HS-27A (cell line): ENCODE measurements at regions not wholly inside any gene's neighbourhood (a gene's known extent, or its start where the extent isn't known, plus 50 kb on each side); places are given as distances from the start of the nearest gene placed in this dataset.

Experiments
- DNase-seq: peaks from one replicate; pipeline ENCODE4 v3.0.0-alpha.2; 2012; ENCODE audit warnings: low read depth, missing footprints

DNA sequence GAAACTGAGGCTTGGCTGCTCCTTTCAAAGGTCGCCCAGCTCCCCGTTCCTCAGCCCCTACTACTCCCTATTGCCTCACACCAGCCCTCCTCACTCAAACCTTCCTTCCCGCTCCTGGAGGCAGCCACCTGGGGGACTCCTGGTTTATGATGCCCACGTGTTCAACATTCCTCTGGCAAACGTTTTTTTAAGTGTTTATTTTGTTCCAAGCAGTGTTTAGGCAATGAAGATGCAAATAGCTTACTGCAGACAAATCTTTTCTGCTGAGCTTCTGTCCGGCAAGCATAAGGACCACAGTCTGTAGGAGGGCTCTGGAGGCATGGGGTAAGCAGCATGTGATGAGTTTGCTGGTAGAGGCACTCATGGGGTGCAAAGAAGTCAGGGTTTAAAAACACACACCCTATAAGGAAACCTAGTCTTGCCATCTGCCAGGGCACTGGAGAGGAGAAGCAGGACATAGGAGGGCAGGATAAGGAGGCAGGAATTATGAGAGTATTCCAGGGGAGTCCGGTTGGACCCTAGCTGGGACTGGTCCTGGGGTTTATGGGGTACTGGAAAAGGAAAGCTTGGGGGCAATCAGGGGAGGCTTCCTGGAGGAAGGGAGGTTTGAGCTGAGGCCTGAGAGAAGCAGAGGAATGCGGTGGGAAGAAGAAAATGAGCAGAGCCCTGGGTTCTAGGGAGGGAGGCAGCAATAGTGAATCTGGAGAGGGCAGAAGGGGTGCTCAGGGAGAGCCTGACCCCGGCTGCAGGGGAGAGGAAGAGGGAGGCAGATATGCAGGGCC lies 123.3 kb downstream of the NCOR2 start:
- no peak for DNase-seq

- DNase-seq: no peak
These were observed 124.5 kb downstream of the NCOR2 start for GRCh38 chr12:124442772-124443445.

GRCh38 chr12:124442281-124442680 lies 125.1 kb downstream of the NCOR2 start:
- no peak for DNase-seq

DNA sequence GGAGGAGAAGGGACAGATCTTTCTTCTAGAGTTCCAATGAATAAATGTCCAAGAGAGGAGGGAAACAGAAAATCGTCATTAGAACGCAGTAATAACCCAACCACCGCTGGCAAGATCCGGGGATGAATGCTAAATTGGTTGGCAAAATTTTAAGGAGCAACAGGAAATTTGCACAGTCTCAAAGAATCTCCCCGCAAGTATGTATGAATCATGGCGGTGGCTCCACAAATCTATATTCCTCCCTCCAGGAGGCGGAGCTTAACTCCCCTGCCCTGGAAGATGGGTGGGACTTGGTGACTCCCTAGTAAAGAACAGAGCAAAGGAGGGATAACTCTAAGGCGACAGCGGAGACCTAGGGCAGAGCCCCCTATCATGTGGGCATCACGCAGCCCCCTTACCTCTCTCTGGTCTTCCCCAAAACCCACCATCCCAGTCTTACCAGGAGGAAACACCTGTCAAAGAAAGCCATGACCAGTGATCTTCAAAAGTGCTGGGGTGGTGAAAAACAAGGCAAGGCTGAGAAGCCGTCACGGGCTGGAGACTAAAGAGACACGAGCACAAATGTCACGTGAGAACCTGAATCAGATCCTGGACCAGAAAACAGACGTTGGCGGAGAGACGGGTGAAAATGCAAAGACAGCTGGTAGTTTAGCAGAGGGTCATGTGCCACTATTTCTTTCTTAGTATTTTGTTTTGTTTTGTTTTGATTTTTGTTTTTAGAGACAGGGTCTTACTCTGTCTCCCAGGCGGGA lies 125.8 kb downstream of the NCOR2 start:
- DNase-seq: peak; percentile 80

GRCh38 chr12:124440841-124441381 lies 126.5 kb downstream of the NCOR2 start:
- no peak for DNase-seq

- DNase-seq: no peak
These were observed 127.3 kb downstream of the NCOR2 start for GRCh38 chr12:124440031-124440626.

DNA sequence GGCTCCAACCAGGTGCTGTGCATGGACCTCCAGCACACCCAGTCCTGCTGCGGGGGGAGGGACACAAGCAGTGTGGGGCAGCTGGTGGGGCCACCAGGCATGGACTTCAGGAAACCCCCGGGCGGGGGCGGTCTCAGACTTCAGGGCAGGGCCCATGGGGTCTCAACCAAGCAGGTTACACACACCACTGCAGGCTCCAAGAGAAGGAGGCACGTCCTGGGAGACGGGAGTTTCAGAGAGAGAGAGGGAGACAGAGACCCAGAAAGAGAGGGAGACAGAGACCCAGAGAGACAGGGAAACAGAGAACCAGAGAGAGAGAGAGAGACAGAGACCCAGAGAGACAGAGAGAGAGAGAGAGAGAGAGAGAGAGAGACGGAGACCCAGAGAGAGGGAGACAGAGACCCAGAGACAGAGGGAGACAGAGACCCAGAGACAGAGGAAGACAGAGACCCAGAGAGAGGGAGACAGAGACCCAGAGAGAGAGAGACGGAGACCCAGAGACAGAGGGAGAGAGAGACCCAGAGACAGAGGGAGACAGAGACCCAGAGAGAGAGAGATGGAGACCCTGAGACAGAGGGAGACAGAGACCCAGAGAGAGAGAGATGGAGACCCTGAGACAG lies 128.9 kb downstream of the NCOR2 start:
- DNase-seq: no peak

- DNase-seq: no peak
These were observed 129.6 kb downstream of the NCOR2 start for GRCh38 chr12:124437617-124438436.

DNA sequence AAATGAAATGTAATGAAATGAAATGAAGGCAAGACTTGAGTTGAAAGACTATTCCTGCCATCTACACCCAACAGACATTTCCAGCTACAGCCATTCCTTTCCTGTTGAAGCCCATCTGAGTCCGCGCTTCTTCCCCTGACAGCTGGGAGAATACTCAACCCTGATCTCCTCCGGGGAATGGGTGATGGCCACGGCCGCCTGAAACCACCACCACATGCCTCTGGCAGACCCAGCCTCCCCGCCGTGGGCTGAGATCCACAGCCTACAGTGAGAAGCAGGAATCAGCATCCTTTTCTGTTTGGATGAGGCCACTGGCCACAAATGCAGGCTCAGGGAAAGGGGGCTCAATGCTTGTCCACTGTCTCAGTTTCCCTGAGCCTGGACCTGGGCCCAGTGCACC lies 130.3 kb downstream of the NCOR2 start:
- no peak for DNase-seq

DNA sequence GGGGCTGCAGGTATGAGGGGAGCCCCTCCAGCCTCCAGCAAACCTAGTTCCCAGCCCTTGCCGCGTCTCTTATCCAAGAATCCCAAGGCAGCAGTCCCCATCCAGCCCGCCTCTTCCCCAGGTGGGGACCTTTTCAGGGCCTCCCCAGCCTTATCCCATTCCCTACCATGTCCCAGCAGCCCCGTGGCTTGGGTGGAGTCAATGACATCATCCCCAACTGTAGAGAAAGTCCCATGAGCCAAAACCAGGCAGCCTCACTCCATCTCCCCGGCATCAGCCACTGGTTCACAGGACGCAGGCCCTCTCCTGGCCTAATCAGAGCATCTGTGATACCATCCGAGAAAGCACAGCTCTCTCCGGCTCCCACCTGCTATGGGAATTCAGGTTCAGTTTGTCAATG lies 131.0 kb downstream of the NCOR2 start:
- no peak for DNase-seq

DNA sequence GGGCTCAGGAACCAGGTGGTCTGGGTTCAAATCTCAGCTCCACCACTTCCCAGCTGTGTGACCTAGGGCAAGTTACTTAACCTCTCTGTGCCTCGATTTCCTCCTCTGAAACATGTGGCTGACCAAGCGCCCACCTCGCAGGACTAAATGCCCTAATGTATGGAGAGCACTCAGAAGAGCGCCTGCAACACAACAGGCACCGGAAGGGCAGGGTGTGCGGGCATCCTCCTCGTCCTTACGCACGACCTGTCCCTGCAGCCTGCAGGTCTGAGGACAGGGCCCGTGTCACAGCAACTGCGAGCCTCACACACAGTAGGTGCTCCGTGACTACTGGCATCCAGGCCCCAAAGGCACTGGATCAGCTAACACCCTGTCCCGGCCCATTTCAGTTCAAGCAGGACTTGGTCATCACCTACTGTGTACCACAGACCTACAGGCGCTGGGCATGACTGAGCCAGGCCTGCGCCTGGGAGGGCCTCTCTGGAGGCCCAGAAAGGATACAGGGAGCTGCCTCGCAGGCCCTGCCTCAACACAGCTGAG lies 131.5 kb downstream of the NCOR2 start:
- DNase-seq: no peak

GRCh38 chr12:124434951-124435805 lies 132.2 kb downstream of the NCOR2 start:
- DNase-seq: no peak

DNA sequence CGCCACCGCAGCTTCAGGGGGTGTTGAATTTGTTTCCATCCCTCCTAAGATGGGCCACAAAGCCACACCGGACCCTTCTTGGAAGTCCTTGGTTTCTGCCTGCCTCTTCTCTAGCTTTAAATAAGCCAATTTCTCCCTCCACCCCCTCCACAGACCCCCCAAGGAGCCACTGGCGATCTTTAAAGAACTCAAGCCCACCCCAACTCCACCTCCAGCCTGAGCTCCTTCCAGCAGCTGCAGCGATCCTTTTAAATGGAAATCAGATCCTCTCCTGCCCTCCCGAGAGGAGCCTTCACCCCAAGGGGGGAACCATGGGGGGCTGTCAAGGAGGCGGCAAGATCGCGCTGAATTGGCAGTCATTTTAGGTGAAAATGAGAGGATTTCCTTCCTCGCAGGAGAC lies 133.1 kb downstream of the NCOR2 start:
- no peak for DNase-seq

DNA sequence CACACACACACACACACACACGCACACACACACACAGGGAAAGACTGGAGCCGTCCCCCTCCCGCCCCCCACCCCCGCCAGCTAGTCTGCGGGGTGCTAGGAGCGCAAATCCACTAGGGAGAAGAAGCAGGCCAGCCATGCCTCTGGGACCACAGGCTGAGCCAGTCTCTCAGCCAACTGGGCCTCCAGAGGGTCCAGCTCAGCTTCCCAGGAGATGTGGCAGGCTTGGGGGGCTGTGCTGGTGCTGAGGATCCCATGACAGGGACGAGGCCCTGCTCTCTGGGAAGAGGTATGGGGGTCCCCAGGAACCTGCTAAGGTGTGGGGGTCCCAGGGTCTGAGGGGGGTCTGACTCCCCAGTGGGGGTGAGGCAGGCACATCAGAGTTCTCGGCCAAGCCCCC lies 133.5 kb downstream of the NCOR2 start:
- DNase-seq: no peak

GRCh38 chr12:124433147-124433874 lies 134.1 kb downstream of the NCOR2 start:
- no peak for DNase-seq

DNA sequence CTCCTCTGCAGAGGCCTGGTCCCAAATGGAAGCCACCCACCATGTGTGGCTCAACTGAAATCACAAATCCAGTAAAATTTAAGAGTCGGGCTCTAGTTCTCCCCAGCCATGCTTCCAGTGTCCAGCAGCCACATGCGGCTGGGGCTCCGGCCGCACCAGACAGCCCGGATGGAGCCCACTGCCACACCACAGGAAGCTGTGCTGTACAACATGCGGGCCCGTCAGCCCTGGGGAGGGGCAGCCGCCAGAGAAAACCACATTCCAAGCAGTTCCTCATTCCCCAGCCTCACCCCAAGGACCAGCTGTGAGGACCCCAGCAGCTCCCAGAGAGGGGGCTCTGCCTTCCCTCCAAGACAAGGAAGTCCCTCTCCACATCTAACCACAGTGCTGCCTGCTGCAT lies 135.0 kb downstream of the NCOR2 start:
- DNase-seq: no peak

DNA sequence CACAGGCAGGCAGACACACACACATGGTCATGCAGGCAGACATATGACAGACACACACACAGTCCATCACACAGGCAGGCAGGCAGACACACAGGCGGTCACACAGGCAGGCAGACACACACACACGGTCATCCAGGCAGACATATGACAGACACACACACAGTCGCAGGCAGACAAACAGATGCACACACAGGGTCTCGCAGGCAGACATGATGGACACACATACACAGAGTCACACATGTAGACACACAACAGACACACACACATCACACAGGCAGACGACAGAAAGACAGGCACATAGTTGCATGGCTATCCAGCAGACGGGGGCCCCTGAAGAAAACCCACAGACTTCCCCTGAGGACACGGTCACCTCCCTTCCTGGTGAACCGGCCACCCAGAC lies 135.4 kb downstream of the NCOR2 start:
- DNase-seq: no peak

DNA sequence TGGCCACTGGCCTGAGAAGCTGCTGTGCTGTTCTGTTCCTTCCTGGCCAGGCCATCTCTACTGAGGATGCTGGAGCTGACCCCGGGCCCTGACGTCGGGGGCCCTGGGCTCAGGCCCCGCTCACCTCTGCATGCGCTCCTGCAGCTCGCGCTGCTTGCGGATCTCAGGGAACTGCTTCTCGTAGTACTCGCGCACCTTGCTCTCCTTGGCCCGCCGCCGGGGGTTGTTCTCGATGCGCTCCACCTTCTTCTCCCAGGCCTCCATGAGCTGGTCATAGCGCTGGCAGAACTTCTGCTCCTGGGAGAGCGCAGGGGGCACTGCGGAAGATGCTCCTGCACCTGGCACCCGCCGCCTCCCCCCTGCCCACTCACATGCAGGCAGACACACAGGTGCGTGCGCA lies 135.6 kb downstream of the RFLNA start:
- DNase-seq: no peak

DNA sequence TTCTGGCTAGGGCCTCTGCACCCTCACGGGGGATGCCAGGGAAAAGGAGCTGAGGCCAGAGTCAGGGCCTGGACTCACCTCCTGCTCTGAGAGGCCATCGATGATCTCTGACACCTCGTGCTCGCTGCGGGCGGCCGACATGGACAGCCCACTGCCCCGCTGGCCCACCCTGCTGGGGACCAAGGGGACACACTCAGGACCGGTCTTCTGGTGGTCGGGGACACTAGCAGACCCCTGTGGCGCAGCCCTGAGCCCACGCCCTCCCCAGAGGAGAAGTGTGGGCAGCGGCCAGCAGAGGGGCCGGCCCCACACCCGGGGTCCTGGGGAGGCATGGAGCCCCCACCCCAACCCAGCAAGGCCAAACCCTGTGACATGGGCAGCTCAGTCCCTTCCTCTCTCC lies 134.6 kb downstream of the RFLNA start:
- no peak for DNase-seq
